ACC112 (cell line): ENCODE measurements at regions not wholly inside any gene's neighbourhood (a gene's known extent, or its start where the extent isn't known, plus 50 kb on each side); places are given as distances from the start of the nearest gene placed in this dataset.

Experiments used
- H2AFZ ChIP-seq: fragments of 200-600 bp; sonication (generic); one replicate; pipeline ENCODE4 v1.6.0; 2017; ENCODE audit warnings: antibody characterized with exemption, low read length; ENCODE audit not compliant: unreplicated experiment
- H3K27ac ChIP-seq: fragments of 200-600 bp; sonication (generic); 2 replicates; pipeline ENCODE4 v1.5.1; 2014; ENCODE audit warnings: low read depth, mild to moderate bottlenecking, antibody characterized with exemption, low read length, moderate library complexity
- H3K27me3 ChIP-seq: fragments of 200-600 bp; sonication (generic); 2 replicates; pipeline ENCODE4 v1.6.1; 2014; ENCODE audit warnings: mild to moderate bottlenecking, antibody characterized with exemption, low read length, moderate library complexity, mixed read lengths; ENCODE audit not compliant: insufficient read depth
- H3K36me3 ChIP-seq: fragments of 200-600 bp; sonication (generic); 2 replicates; pipeline ENCODE4 v1.6.1; 2016; ENCODE audit warnings: mild to moderate bottlenecking, antibody characterized with exemption, low read length, moderate library complexity, mixed read lengths; ENCODE audit not compliant: insufficient read depth
- H3K4me1 ChIP-seq: fragments of 200-600 bp; sonication (generic); one replicate; pipeline ENCODE4 v1.6.1; 2016; ENCODE audit warnings: low read length, mixed read lengths; ENCODE audit not compliant: insufficient read depth, unreplicated experiment, control insufficient read depth
- H3K4me3 ChIP-seq: fragments of 200-600 bp; sonication (generic); 2 replicates; pipeline ENCODE4 v1.5.1; 2014; ENCODE audit warnings: mild to moderate bottlenecking, low read depth, low read length
- H3K79me2 ChIP-seq: fragments of 200-600 bp; sonication (generic); one replicate; pipeline ENCODE4 v1.6.0; 2016; ENCODE audit warnings: low read length; ENCODE audit not compliant: control insufficient read depth, unreplicated experiment, insufficient read depth

DNA sequence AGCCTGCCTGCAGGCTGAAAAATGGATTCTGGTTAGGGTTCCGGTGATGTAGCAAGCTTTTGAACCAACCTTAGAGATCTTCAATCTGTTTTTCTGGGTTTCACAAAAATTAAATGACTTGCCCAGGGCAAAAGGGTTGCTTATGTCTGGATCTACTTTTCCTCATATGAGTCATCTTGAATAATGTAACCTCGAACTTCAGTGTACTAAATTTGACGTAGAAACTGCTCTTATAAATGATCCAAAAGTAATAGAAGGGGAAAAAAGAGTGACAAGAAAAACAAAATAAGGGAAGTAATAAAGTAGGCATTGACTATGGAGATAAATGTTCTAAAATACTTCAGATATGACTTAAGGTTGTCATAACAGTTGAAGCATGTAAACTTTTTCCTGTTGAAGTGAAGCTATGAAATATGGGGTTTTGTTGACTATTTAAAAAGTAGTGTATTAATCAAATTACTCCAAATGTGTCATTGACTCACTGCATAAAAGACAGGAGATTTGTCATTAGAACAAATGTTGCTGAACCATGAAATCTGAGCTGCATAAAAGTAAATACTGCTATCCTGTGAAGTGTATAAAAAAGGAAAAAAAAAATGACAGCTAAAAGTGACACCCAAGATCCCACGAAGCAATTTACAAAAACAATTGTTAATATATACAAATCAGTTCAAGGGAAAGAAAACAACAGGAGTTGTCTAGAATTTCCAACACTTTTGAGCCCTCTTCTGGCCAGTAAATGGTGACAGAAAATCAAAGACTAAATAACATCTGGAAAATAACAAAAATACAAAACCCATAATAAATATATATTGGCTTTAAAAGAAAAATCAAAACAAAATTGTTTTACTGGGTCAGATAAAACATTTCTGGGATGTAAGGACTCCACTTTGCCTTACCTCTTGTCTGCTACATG, 103.6 kb upstream of the SERPINE2 start:
- peaks cover 52% of the 10 kb centered on the region for H3K4me1 ChIP-seq
- peak overlapping the region; percentile 89 for H3K27ac ChIP-seq
- H2AFZ ChIP-seq = peak overlapping the region; percentile 49
- H3K36me3 ChIP-seq = no peaks in the 10 kb centered on the region
- H3K4me3 ChIP-seq = peak overlapping the region; percentile 55; the same call in 1 of the 2 replicates
- no peaks in the 10 kb centered on the region for H3K79me2 ChIP-seq
- H3K27me3 ChIP-seq = no peaks in the 10 kb centered on the region

DNA sequence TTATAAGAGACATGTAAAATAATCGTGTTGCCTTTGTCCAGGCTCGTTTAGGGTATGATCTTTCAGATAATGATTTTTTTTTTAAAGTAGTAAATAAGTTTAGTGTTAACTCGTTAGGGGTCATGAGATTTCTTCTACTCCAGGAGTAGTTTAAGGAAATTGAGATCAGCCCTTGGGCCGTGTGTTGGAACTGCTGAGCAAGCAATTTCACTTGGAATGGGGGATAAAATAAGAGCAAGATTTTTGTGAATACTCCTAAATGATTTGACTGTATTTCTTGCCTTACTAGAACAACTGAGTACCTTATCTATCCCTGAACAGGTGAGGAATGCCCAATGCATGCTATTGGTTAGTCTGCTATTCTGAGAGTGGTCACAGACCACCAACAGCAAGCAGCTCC, 102.2 kb upstream of the SERPINE2 start:
- no peak overlapping the region for H2AFZ ChIP-seq
- H3K27ac ChIP-seq = no peak overlapping the region
- peaks cover 40% of the 10 kb centered on the region for H3K4me1 ChIP-seq
- no peaks in the 10 kb centered on the region for H3K27me3 ChIP-seq
- H3K79me2 ChIP-seq = no peaks in the 10 kb centered on the region
- H3K36me3 ChIP-seq = no peaks in the 10 kb centered on the region
- no peak overlapping the region for H3K4me3 ChIP-seq

DNA sequence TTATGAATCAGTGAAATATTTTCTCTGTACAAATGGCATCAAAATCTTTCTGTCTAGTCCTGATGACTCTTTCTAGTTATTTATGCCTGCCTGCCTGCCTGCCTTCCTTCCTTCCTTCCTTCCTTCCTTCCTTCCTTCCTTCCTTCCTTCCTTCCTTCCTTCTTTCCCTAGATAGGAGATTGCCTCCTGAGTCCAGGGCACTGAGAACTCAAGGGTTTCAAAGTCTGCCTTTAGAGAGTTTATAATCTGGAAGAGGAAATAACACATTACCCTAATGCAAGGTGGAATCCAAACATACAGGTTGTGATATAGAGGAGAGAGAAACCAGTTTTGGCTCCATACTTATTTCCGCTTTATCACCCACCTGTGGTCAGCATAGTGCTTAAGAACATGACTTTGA, 98.1 kb upstream of the SERPINE2 start:
- no peak overlapping the region for H2AFZ ChIP-seq

DNA sequence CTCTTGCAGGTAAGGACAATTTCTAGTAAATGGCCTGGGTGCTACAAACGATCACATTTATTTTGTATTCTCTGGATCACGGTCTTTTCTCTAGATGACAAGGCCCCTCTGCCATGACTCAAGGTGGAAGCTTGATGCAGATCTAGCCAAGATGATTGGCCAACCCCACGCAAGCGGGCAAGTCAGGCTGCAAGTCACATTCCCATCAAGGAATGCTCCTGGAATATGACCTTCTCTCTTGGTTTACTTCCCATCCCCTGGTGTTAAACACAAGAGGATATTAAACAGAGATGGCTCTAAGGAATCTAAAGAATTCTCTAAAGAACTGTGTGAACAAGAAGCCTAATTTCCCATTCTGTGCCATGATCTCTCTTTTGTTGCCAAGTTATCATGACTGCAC, 97.3 kb upstream of the SERPINE2 start:
- Histone ChIP-seq H3K36me3 (no peaks in the 10 kb centered on the region), H2AFZ (no peak overlapping the region), H3K27ac (no peak overlapping the region), H3K4me1 (no peaks in the 10 kb centered on the region), H3K79me2 (no peaks in the 10 kb centered on the region), H3K27me3 (no peaks in the 10 kb centered on the region), H3K4me3 (no peak overlapping the region)

More for the DNA sequence above, 98.1 kb upstream of the SERPINE2 start:
- Histone ChIP-seq H3K4me3 (no peak overlapping the region), H3K36me3 (no peaks in the 10 kb centered on the region), H3K27ac (no peak overlapping the region), H3K27me3 (no peaks in the 10 kb centered on the region), H3K79me2 (no peaks in the 10 kb centered on the region), H3K4me1 (peaks cover 5% of the 10 kb centered on the region)

DNA sequence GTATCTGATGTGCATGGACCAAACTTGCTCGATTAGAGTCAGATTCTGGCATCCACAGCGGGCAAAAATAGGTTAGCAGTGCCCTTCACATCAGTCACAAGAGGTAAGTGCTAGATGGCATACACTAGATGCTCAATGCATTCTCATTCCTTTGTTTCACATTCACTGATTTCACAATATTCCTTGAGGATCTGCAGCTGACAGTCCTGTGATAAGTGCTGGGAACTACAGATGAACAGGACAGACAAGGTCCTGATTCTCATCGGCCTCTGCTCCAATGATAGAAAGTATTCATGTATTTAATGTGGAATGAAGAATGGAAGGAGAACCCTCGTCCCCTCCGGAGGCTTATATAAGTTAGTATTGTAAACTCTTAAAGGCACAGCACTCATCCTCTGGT, 96.8 kb upstream of the SERPINE2 start:
- no peak overlapping the region for H2AFZ ChIP-seq
- no peaks in the 10 kb centered on the region for H3K27me3 ChIP-seq
- no peaks in the 10 kb centered on the region for H3K36me3 ChIP-seq
- H3K4me3 ChIP-seq = no peak overlapping the region
- no peaks in the 10 kb centered on the region for H3K4me1 ChIP-seq
- no peak overlapping the region for H3K27ac ChIP-seq
- no peaks in the 10 kb centered on the region for H3K79me2 ChIP-seq

DNA sequence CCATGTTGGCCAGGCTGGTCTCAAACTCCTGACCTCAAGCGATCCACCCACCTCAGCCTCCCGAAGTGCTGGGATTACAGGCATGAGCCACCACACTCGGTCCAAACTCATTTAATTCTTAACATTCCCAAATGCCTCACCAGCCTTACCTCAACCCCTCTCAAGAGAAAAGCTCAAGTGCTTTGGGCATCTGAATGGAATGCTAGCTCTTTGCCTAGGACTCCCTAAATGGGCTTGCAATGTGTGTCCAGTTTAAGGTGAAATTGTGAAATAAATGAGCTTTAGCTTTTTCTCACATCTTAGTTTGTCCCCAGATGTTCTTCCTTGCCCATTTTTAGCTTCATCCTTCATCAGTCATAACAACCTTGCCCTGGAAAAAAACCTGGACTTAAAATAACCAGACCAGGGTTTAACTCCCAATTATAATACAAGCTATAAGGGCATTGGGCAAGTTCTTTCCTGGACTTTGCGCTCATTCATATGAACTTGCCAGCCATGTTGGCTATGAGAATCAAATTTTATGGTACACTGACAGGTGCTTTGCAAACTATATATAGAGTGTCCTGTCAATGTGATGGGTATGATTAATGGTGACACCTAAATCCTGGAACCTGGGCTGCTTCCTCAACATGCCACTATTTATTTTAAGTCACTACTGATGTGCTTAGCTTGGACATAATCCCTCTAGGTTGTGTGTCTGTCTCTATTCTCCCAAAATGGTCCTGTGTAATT, 95.1 kb upstream of the SERPINE2 start:
- Histone ChIP-seq H3K79me2 (no peaks in the 10 kb centered on the region), H3K27me3 (no peaks in the 10 kb centered on the region), H2AFZ (no peak overlapping the region), H3K4me3 (no peak overlapping the region), H3K36me3 (no peaks in the 10 kb centered on the region), H3K27ac (no peak overlapping the region), H3K4me1 (no peaks in the 10 kb centered on the region)

DNA sequence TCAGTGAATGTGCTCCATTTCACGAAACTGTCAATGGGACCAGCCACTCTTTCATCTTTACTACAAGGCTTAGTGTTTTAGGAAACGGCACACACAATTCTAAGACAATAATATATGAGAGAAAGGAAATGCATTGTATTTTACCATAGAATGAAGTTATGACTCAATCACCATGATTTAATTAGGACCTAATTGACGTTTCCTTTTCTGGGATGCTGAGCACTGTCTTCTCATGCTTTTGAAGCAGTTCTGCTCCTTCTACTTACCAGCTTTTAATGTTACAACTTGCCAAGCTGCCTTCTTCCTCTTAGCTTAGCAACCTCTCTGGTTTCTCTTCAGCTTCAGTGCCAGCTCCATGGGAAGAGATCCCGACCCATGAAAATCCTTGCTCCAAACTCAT, 94.3 kb upstream of the SERPINE2 start:
- H3K4me1 ChIP-seq = peaks cover 6% of the 10 kb centered on the region
- no peak overlapping the region for H3K27ac ChIP-seq
- no peaks in the 10 kb centered on the region for H3K79me2 ChIP-seq
- no peaks in the 10 kb centered on the region for H3K27me3 ChIP-seq
- H2AFZ ChIP-seq = no peak overlapping the region
- no peak overlapping the region for H3K4me3 ChIP-seq
- no peaks in the 10 kb centered on the region for H3K36me3 ChIP-seq

DNA sequence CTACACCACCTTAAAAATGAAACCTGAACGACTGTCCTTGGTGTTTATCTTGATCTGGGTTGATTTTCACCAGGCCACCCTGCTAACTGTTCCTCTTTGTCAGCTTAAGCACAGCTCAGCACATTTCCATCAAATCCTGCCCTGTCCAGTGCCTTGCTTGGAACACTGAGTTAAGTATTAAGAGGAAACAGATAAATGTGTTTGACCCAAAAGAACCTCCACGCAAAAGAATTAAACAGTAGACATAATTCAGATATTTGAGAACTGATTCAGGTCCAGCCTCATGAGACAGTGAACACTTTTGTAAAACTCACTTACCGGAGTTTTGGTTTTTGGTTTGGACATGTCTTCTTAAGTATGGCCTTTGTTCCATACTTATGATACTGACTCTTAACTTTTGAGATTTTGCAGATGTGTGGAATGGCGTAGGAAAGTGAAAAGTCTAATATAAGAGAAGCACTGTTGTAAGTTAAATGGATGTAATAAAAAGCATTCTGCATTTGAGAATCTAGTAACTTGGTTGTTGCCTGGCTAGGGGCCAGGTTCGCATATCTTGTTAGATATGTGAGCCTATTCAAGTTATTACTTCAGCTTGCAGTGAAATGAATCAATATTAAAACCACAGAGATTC, 88.9 kb upstream of the SERPINE2 start:
- peak overlapping the region; percentile 31; the same call in 1 of the 2 replicates for H3K4me3 ChIP-seq
- no peaks in the 10 kb centered on the region for H3K36me3 ChIP-seq
- peaks cover 21% of the 10 kb centered on the region for H3K4me1 ChIP-seq
- H3K27ac ChIP-seq = peak overlapping the region; percentile 17; the same call in 1 of the 2 replicates
- H2AFZ ChIP-seq = peak overlapping the region; percentile 86
- no peaks in the 10 kb centered on the region for H3K79me2 ChIP-seq
- no peaks in the 10 kb centered on the region for H3K27me3 ChIP-seq

DNA sequence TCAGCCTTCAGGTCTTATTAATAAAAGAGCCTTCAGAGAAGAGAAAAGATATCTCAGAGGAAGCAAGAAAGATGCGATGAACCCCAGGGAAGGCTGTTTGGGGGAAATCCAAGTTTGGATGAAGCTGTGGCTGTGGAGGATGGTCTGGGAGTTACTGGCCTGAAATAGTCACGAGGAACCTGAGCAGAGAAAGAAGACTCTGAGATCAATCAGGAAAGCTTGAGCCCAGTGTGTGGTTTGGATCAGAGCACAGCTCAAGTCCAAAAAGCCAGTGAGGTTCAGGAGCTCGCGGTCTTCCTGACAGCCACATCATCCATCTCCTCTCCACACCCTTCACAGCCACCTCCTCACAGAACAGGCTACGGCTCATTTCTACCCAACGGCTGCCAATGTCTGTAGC, 87.4 kb upstream of the SERPINE2 start:
- no peaks in the 10 kb centered on the region for H3K36me3 ChIP-seq
- peaks cover 35% of the 10 kb centered on the region for H3K4me1 ChIP-seq
- H2AFZ ChIP-seq = no peak overlapping the region
- H3K4me3 ChIP-seq = no peak overlapping the region
- H3K79me2 ChIP-seq = no peaks in the 10 kb centered on the region
- H3K27me3 ChIP-seq = no peaks in the 10 kb centered on the region
- H3K27ac ChIP-seq = no peak overlapping the region

DNA sequence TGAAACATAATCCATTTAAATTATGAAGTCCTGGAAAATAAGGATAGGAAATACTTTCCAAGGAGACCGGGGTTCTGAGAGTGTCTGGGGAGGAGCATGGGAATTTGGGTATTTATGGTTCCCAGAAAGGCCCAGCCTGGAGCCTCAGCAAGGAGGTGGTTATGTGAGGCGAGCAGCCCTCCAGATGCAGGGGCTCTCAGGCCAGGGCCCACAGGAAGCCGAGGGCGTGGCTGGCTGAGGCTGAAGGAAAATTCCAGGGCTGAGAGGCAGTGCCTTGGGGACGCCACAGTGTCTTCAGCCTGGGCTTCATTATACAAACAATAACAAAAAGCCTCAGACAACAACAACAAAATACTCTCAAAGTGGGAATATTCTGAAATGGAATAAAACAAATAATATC, 86.9 kb upstream of the SERPINE2 start:
- no peaks in the 10 kb centered on the region for H3K27me3 ChIP-seq
- H3K79me2 ChIP-seq = no peaks in the 10 kb centered on the region
- H3K4me3 ChIP-seq = no peak overlapping the region
- no peak overlapping the region for H3K27ac ChIP-seq
- H2AFZ ChIP-seq = no peak overlapping the region
- peaks cover 38% of the 10 kb centered on the region for H3K4me1 ChIP-seq
- no peaks in the 10 kb centered on the region for H3K36me3 ChIP-seq
